ENCODE measurements at regions not wholly inside any gene's neighbourhood (a gene's known extent, or its start where the extent isn't known, plus 50 kb on each side); places are given as distances from the start of the nearest gene placed in this dataset.

DNA sequence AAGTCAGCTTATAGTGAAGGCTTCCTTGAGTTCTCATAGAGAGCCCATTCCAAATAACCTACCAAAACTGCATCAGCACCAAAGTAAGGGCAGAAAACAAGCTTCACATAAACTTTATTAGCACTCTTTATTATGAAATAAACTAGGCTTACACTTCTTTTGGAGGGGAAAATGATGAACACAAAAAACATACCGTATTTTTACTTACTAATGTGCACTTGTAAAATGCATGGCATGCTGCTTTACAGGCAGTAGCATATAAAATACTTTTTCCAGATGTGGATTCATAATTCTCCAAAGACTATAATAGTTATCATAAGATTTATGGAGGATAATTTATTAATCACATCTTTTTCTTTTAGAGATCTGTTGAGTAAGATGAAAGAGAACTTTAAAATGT lies 133.9 kb downstream of the OSR1 start:
- TF ChIP-seq, protein P1, sequence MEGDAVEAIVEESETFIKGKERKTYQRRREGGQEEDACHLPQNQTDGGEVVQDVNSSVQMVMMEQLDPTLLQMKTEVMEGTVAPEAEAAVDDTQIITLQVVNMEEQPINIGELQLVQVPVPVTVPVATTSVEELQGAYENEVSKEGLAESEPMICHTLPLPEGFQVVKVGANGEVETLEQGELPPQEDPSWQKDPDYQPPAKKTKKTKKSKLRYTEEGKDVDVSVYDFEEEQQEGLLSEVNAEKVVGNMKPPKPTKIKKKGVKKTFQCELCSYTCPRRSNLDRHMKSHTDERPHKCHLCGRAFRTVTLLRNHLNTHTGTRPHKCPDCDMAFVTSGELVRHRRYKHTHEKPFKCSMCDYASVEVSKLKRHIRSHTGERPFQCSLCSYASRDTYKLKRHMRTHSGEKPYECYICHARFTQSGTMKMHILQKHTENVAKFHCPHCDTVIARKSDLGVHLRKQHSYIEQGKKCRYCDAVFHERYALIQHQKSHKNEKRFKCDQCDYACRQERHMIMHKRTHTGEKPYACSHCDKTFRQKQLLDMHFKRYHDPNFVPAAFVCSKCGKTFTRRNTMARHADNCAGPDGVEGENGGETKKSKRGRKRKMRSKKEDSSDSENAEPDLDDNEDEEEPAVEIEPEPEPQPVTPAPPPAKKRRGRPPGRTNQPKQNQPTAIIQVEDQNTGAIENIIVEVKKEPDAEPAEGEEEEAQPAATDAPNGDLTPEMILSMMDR (IDR thresholded peaks at IDR 0.05) = no peak
- TF ChIP-seq POLR2A (IDR thresholded peaks at IDR 0.05) (no peak), POLR2AphosphoS5 (IDR thresholded peaks at IDR 0.05; ENCODE audit: insufficient read depth in 1 of 2, low read depth in 1 of 2) (no peak)

Data from vagina (tissue), 2 donors.